Coronary artery (tissue), 2 donors: ENCODE measurements at regions not wholly inside any gene's neighbourhood (a gene's known extent, or its start where the extent isn't known, plus 50 kb on each side); places are given as distances from the start of the nearest gene placed in this dataset.

Experiments used
- DNase-seq: peaks from one replicate; pipeline ENCODE4 v3.0.0-alpha.2; 2017; ENCODE audit warnings: low spot score
- H3K27ac ChIP-seq, 2 donors: fragments of 200-600 bp; sonication (generic); one replicate each; pipeline ENCODE4 v1.5.1; 2016 to 2019
- H3K4me3 ChIP-seq: fragments of 200-600 bp; sonication (generic); 2 replicates; pipeline ENCODE4 v1.5.1; 2016; ENCODE audit warnings: mild to moderate bottlenecking, moderate library complexity
- CTCF ChIP-seq: fragments of 200-600 bp; sonication (generic); IDR thresholded peaks from one replicate; pipeline ENCODE4 v1.5.1; 2019; ENCODE audit warnings: antibody characterized with exemption

DNA sequence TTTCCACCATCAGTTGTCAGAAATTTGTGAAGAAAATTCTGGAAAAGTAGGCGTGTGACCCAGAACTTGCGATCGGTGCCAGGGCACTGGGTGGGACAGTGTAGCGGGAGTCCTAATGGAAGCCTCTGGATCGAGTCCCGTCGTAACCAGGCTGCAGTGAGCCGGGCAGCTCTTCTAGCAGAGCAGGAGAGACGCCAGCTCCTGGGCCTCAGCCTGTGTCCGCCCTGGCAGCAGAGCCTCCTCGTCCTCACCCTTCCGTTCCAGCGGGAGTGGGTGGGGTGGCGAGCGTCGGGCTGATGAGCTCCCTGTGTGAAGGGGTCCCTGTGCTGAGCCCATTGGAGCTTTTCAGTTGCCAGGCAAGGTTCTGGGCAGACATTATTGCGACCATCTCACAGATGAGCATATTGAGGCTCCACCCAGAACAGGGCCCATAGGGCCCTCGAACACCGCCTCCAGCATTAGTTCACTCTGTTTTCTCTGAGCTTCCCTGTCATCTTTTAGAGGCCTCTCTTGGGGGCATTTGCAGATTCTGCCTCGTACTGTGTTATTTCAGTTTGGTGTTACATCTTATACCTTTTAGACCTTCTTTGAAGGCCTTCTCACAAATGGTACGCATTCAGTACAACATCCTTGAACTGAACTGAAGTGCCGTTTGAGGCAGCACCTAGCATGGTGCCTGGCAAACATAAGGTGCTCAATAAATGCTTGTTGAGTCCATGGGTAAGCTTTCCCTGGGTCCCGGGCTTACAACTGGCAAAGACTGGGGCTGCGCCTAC, 207.1 kb upstream of the CIBAR2 start:
- Histone ChIP-seq H3K4me3 (no peak overlapping the region), H3K27ac (peak overlapping the region in 1 of 2 donors; percentile 38)
- no peak for DNase-seq
- TF ChIP-seq CTCF: no peak

- H3K4me3 ChIP-seq: no peak overlapping the region
- DNase-seq: no peak
- TF ChIP-seq CTCF: no peak
- H3K27ac ChIP-seq: peak overlapping the region in 1 of 2 donors; percentile 38
Measured at GRCh38 chr16:85319984-85320440, 207.7 kb upstream of the CIBAR2 start.

DNA sequence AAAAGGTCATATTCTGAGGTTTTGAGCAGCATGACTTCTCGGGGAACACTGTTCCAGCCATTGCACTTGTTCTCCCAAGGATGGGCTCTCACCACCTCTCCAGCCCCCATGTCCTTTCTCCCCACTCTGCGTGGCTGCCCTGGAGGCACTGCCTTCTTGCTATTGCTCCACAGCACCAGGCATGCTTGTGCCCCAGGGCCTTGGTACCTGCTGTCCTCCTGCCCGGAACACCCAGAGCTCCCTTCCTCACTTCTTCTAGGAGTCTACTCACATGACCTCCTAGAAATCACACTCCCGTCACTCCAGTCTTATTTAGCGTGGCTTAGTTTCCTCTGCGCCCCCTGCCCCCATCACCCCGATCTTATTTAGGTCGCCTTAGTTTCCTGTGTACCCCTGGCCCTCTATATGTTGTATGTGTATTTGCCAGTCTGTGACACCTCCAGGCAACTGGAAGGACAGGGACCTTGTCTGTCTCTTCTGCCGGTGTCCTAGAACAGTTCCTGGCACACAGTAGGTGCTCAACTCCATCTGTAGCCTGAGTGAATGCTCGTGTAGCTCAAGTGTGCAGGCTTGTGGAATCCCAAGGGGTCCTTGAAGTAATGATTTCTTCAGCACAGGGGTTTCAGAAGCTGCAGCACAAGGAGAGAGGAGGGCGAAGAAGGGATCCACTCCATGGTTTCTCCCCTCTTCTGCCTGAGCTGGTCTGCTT, 208.6 kb upstream of the CIBAR2 start:
- no peak for TF ChIP-seq CTCF
- Histone ChIP-seq H3K27ac (peak overlapping the region; percentile 38 to 78), H3K4me3 (no peak overlapping the region)
- DNase-seq: no peak

GRCh38 chr16:85321509-85322271, 209.4 kb upstream of the CIBAR2 start:
- TF ChIP-seq CTCF: no peak
- DNase-seq: peak; percentile 99
- Histone ChIP-seq H3K27ac (peak overlapping the region; percentile 78 to 92), H3K4me3 (peak overlapping the region; percentile 17)

DNA sequence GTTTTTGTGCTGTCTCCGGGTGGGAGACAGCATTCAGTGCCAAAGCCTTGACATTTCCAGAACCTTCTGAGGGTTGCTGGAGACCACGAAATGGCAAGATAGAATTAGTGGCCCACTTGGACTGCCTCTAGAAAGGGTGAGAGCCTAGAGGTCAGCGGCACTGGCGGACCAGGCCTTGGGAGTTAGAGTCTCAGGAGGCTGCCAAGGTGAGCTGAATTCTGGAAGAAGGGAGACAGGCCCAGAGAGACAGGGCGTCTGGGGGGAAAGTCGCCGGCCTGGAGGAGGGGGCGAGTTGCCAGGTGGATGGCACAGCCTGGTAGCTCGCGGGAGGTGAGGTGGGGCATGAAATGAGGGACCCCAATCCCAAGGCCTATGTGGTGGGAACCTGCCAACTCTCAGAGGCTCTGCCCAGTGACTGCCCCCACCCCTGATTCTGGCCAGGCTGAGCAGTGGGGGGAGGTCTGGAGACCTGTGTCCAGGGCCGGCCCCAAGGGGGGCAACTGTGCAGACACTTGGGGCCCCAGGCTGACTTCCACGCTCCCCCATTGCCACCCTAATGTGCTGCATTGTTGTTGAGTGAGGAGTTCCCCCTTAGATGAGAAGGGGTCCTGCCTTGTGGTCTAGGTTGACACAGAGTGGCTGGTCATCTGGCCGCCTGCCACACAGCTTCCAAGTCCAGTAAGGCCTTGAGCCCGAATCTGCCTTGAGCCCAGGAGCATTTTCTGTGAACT, 211.1 kb upstream of the CIBAR2 start:
- DNase-seq: no peak
- no peak for TF ChIP-seq CTCF
- H3K4me3 ChIP-seq: no peak overlapping the region
- H3K27ac ChIP-seq: peak overlapping the region; percentile 33 to 92

DNA sequence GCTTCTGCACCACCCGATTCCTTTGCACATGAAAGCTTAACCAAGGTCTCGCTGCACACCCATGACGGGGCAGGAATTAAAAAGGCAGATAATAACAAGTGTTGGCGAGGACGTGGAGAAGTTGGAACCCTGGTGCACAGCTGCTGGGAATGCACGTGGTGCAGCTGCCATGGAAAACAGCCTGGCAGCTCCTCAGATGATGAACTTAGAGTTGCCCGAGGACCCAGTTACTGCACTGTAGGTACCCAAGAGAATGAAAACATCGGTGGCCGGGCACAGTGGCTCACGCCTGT, 211.6 kb upstream of the CIBAR2 start:
- no peak for DNase-seq
- TF ChIP-seq CTCF: no peak
- Histone ChIP-seq H3K4me3 (no peak overlapping the region), H3K27ac (no peak overlapping the region)
